ENCODE measurements at regions not wholly inside any gene's neighbourhood (a gene's known extent, or its start where the extent isn't known, plus 50 kb on each side); places are given as distances from the start of the nearest gene placed in this dataset.
"Not testable (repeated sequence)": the region's sequence is repeated elsewhere in the genome, so short reads cannot be mapped to it uniquely, and the experiment has no call there.

GRCh38 chr1:218513328-218513727 is 168.2 kb downstream of the TGFB2 start:
- H3K27me3 ChIP-seq (replicated peaks; ENCODE audit: control insufficient read depth, insufficient read depth, low read length) = no peaks in the 10 kb centered on the region
- no peaks in the 10 kb centered on the region for H3K36me3 ChIP-seq (ENCODE audit: control insufficient read depth, insufficient read depth, low read length, severe bottlenecking)
- no peak overlapping the region for H3K4me3 ChIP-seq (ENCODE audit: low read length)
- H3K9me3 ChIP-seq (ENCODE audit: control insufficient read depth, low read length) = no peaks in the 10 kb centered on the region
- no peak for DNase-seq (ENCODE audit: low read depth)
- H3K4me1 ChIP-seq (ENCODE audit: control insufficient read depth, insufficient read depth, low read length) = peaks cover 3% of the 10 kb centered on the region
- no peak overlapping the region for H3K9ac ChIP-seq (ENCODE audit: low read length)

- Histone ChIP-seq H3K4me1 (ENCODE audit: control insufficient read depth, insufficient read depth, low read length) (peaks cover 3% of the 10 kb centered on the region), H3K36me3 (ENCODE audit: control insufficient read depth, insufficient read depth, low read length, severe bottlenecking) (no peaks in the 10 kb centered on the region), H3K9me3 (ENCODE audit: control insufficient read depth, low read length) (no peaks in the 10 kb centered on the region), H3K4me3 (ENCODE audit: low read length) (no peak overlapping the region), H3K9ac (ENCODE audit: low read length) (no peak overlapping the region), H3K27me3 (replicated peaks; ENCODE audit: control insufficient read depth, insufficient read depth, low read length) (no peaks in the 10 kb centered on the region)
- DNase-seq (ENCODE audit: low read depth) = no peak
Measured at GRCh38 chr1:218514689-218515088, 169.6 kb downstream of the TGFB2 start.

GRCh38 chr1:218516526-218516925 is 171.4 kb downstream of the TGFB2 start:
- H3K4me3 ChIP-seq (ENCODE audit: low read length) = no peak overlapping the region
- no peaks in the 10 kb centered on the region for H3K36me3 ChIP-seq (ENCODE audit: control insufficient read depth, insufficient read depth, low read length, severe bottlenecking)
- H3K27me3 ChIP-seq (replicated peaks; ENCODE audit: control insufficient read depth, insufficient read depth, low read length) = no peaks in the 10 kb centered on the region
- H3K4me1 ChIP-seq (ENCODE audit: control insufficient read depth, insufficient read depth, low read length) = peaks cover 3% of the 10 kb centered on the region
- H3K9me3 ChIP-seq (ENCODE audit: control insufficient read depth, low read length) = no peaks in the 10 kb centered on the region
- no peak overlapping the region for H3K9ac ChIP-seq (ENCODE audit: low read length)
- peak; percentile 21 for DNase-seq (ENCODE audit: low read depth)

GRCh38 chr1:218517459-218517858 is 172.3 kb downstream of the TGFB2 start:
- peaks cover 3% of the 10 kb centered on the region for H3K4me1 ChIP-seq (ENCODE audit: control insufficient read depth, insufficient read depth, low read length)
- no peaks in the 10 kb centered on the region for H3K27me3 ChIP-seq (replicated peaks; ENCODE audit: control insufficient read depth, insufficient read depth, low read length)
- H3K36me3 ChIP-seq (ENCODE audit: control insufficient read depth, insufficient read depth, low read length, severe bottlenecking) = no peaks in the 10 kb centered on the region
- H3K4me3 ChIP-seq (ENCODE audit: low read length) = no peak overlapping the region
- H3K9me3 ChIP-seq (ENCODE audit: control insufficient read depth, low read length) = no peaks in the 10 kb centered on the region
- no peak overlapping the region for H3K9ac ChIP-seq (ENCODE audit: low read length)
- no peak for DNase-seq (ENCODE audit: low read depth)

GRCh38 chr1:218518216-218518740 is 173.1 kb downstream of the TGFB2 start:
- H3K4me1 ChIP-seq (ENCODE audit: control insufficient read depth, insufficient read depth, low read length) = peaks cover 3% of the 10 kb centered on the region
- no peaks in the 10 kb centered on the region for H3K9me3 ChIP-seq (ENCODE audit: control insufficient read depth, low read length)
- H3K9ac ChIP-seq (ENCODE audit: low read length) = no peak overlapping the region
- no peak for DNase-seq (ENCODE audit: low read depth)
- no peaks in the 10 kb centered on the region for H3K27me3 ChIP-seq (replicated peaks; ENCODE audit: control insufficient read depth, insufficient read depth, low read length)
- no peaks in the 10 kb centered on the region for H3K36me3 ChIP-seq (ENCODE audit: control insufficient read depth, insufficient read depth, low read length, severe bottlenecking)
- no peak overlapping the region for H3K4me3 ChIP-seq (ENCODE audit: low read length)

GRCh38 chr1:218520646-218521045 is 175.5 kb downstream of the TGFB2 start:
- not testable (repeated sequence) for H3K27me3 ChIP-seq (replicated peaks; ENCODE audit: control insufficient read depth, insufficient read depth, low read length); H3K4me1 ChIP-seq (ENCODE audit: control insufficient read depth, insufficient read depth, low read length); H3K36me3 ChIP-seq (ENCODE audit: control insufficient read depth, insufficient read depth, low read length, severe bottlenecking); H3K9me3 ChIP-seq (ENCODE audit: control insufficient read depth, low read length); H3K4me3 ChIP-seq (ENCODE audit: low read length); DNase-seq (ENCODE audit: low read depth); H3K9ac ChIP-seq (ENCODE audit: low read length)

- Histone ChIP-seq H3K4me3 (ENCODE audit: low read length) (no peak overlapping the region), H3K4me1 (ENCODE audit: control insufficient read depth, insufficient read depth, low read length) (peaks cover 3% of the 10 kb centered on the region), H3K9me3 (ENCODE audit: control insufficient read depth, low read length) (no peaks in the 10 kb centered on the region), H3K36me3 (ENCODE audit: control insufficient read depth, insufficient read depth, low read length, severe bottlenecking) (no peaks in the 10 kb centered on the region), H3K9ac (ENCODE audit: low read length) (no peak overlapping the region), H3K27me3 (replicated peaks; ENCODE audit: control insufficient read depth, insufficient read depth, low read length) (no peaks in the 10 kb centered on the region)
- peak; percentile 61 for DNase-seq (ENCODE audit: low read depth)
Measured at GRCh38 chr1:218521414-218522169, 176.5 kb downstream of the TGFB2 start.

GRCh38 chr1:218524526-218524925 is 179.4 kb downstream of the TGFB2 start:
- H3K9me3 ChIP-seq (ENCODE audit: control insufficient read depth, low read length) = no peaks in the 10 kb centered on the region
- no peaks in the 10 kb centered on the region for H3K27me3 ChIP-seq (replicated peaks; ENCODE audit: control insufficient read depth, insufficient read depth, low read length)
- no peak overlapping the region for H3K9ac ChIP-seq (ENCODE audit: low read length)
- DNase-seq (ENCODE audit: low read depth) = peak; percentile 50
- H3K36me3 ChIP-seq (ENCODE audit: control insufficient read depth, insufficient read depth, low read length, severe bottlenecking) = no peaks in the 10 kb centered on the region
- H3K4me1 ChIP-seq (ENCODE audit: control insufficient read depth, insufficient read depth, low read length) = no peaks in the 10 kb centered on the region
- no peak overlapping the region for H3K4me3 ChIP-seq (ENCODE audit: low read length)

GRCh38 chr1:218525031-218525430 is 179.9 kb downstream of the TGFB2 start:
- Histone ChIP-seq H3K9me3 (ENCODE audit: control insufficient read depth, low read length) (no peaks in the 10 kb centered on the region), H3K4me3 (ENCODE audit: low read length) (no peak overlapping the region), H3K4me1 (ENCODE audit: control insufficient read depth, insufficient read depth, low read length) (no peaks in the 10 kb centered on the region)

GRCh38 chr1:218525451-218526197 is 180.5 kb downstream of the TGFB2 start:
- Histone ChIP-seq H3K27me3 (replicated peaks; ENCODE audit: control insufficient read depth, insufficient read depth, low read length) (no peaks in the 10 kb centered on the region), H3K36me3 (ENCODE audit: control insufficient read depth, insufficient read depth, low read length, severe bottlenecking) (no peaks in the 10 kb centered on the region), H3K9ac (ENCODE audit: low read length) (no peak overlapping the region), H3K9me3 (ENCODE audit: control insufficient read depth, low read length) (no peaks in the 10 kb centered on the region), H3K4me3 (ENCODE audit: low read length) (no peak overlapping the region), H3K4me1 (ENCODE audit: control insufficient read depth, insufficient read depth, low read length) (no peaks in the 10 kb centered on the region)
- no peak for DNase-seq (ENCODE audit: low read depth)

More at GRCh38 chr1:218525031-218525430, 179.9 kb downstream of the TGFB2 start:
- Histone ChIP-seq H3K27me3 (replicated peaks; ENCODE audit: control insufficient read depth, insufficient read depth, low read length) (no peaks in the 10 kb centered on the region), H3K36me3 (ENCODE audit: control insufficient read depth, insufficient read depth, low read length, severe bottlenecking) (no peaks in the 10 kb centered on the region), H3K9ac (ENCODE audit: low read length) (no peak overlapping the region)
- no peak for DNase-seq (ENCODE audit: low read depth)

- H3K9ac ChIP-seq (ENCODE audit: low read length) = no peak overlapping the region
- DNase-seq (ENCODE audit: low read depth) = no peak
- H3K4me1 ChIP-seq (ENCODE audit: control insufficient read depth, insufficient read depth, low read length) = no peaks in the 10 kb centered on the region
- H3K36me3 ChIP-seq (ENCODE audit: control insufficient read depth, insufficient read depth, low read length, severe bottlenecking) = no peaks in the 10 kb centered on the region
- no peaks in the 10 kb centered on the region for H3K9me3 ChIP-seq (ENCODE audit: control insufficient read depth, low read length)
- no peak overlapping the region for H3K4me3 ChIP-seq (ENCODE audit: low read length)
- no peaks in the 10 kb centered on the region for H3K27me3 ChIP-seq (replicated peaks; ENCODE audit: control insufficient read depth, insufficient read depth, low read length)
Measured at GRCh38 chr1:218526198-218526580, 181.1 kb downstream of the TGFB2 start.
